Chondrocyte (in vitro differentiated cells): ENCODE measurements at regions not wholly inside any gene's neighbourhood (a gene's known extent, or its start where the extent isn't known, plus 50 kb on each side); places are given as distances from the start of the nearest gene placed in this dataset.
"Not testable (repeated sequence)": the region's sequence is repeated elsewhere in the genome, so short reads cannot be mapped to it uniquely, and the experiment has no call there.

Experiments
- DNase-seq: peaks from one replicate; pipeline ENCODE4 v3.0.0; 2021; ENCODE audit warnings: mixed read lengths, low spot score
- H3K27ac Mint-ChIP-seq: one replicate; pipeline ENCODE4 v1.8.0; 2021; ENCODE audit warnings: mild to moderate bottlenecking, moderate library complexity, mixed read lengths; ENCODE audit not compliant: unreplicated experiment
- H3K27me3 Mint-ChIP-seq: 2 replicates; pipeline ENCODE4 v1.8.0; 2021; ENCODE audit warnings: low read depth, mixed read lengths
- H3K36me3 Mint-ChIP-seq: 2 replicates; pipeline ENCODE4 v1.8.0; 2021; ENCODE audit warnings: low read depth, mixed read lengths
- H3K4me1 Mint-ChIP-seq: 2 replicates; pipeline ENCODE4 v1.8.0; 2021; ENCODE audit warnings: low read depth, mild to moderate bottlenecking, mixed read lengths
- H3K4me3 Mint-ChIP-seq: one replicate; pipeline ENCODE4 v1.8.0; 2021; ENCODE audit warnings: mild to moderate bottlenecking, moderate library complexity, mixed read lengths; ENCODE audit not compliant: unreplicated experiment
- H3K9me3 Mint-ChIP-seq: 2 replicates; pipeline ENCODE4 v1.8.0; 2021; ENCODE audit warnings: low read depth, mixed read lengths

- not testable (repeated sequence) for H3K27ac Mint-ChIP-seq, H3K36me3 Mint-ChIP-seq, H3K27me3 Mint-ChIP-seq, H3K4me3 Mint-ChIP-seq, DNase-seq, H3K9me3 Mint-ChIP-seq
- peaks cover 21% of the 10 kb centered on the region for H3K4me1 Mint-ChIP-seq
Measured at GRCh38 chr2:87514034-87514433, 233.9 kb upstream of the PLGLB2 start.

- not testable (repeated sequence) for H3K27me3 Mint-ChIP-seq, DNase-seq, H3K36me3 Mint-ChIP-seq, H3K4me3 Mint-ChIP-seq, H3K9me3 Mint-ChIP-seq, H3K27ac Mint-ChIP-seq
- H3K4me1 Mint-ChIP-seq, result peaks cover 23% of the 10 kb centered on the region
Measured at GRCh38 chr2:87514515-87514914, 233.4 kb upstream of the PLGLB2 start.

GRCh38 chr2:87515226-87515625 is 232.7 kb upstream of the PLGLB2 start:
- not testable (repeated sequence) for H3K36me3 Mint-ChIP-seq, DNase-seq, H3K9me3 Mint-ChIP-seq, H3K4me3 Mint-ChIP-seq, H3K27me3 Mint-ChIP-seq
- Mint-ChIP-seq H3K4me1 (peaks cover 25% of the 10 kb centered on the region), H3K27ac (peak overlapping the region; percentile 45)

- H3K9me3 Mint-ChIP-seq, H3K27me3 Mint-ChIP-seq, H3K36me3 Mint-ChIP-seq, H3K27ac Mint-ChIP-seq, H3K4me3 Mint-ChIP-seq, DNase-seq: not testable (repeated sequence)
- peaks cover 22% of the 10 kb centered on the region for H3K4me1 Mint-ChIP-seq
Measured at GRCh38 chr2:87515875-87516274, 232.0 kb upstream of the PLGLB2 start.

- H3K27me3 Mint-ChIP-seq, H3K36me3 Mint-ChIP-seq, DNase-seq, H3K4me3 Mint-ChIP-seq, H3K9me3 Mint-ChIP-seq: not testable (repeated sequence)
- H3K27ac Mint-ChIP-seq, result peak overlapping the region; percentile 65
- H3K4me1 Mint-ChIP-seq, result peaks cover 22% of the 10 kb centered on the region
Measured at GRCh38 chr2:87516369-87516967, 231.4 kb upstream of the PLGLB2 start.

GRCh38 chr2:87517438-87517837 is 230.4 kb upstream of the PLGLB2 start:
- not testable (repeated sequence) for H3K27ac Mint-ChIP-seq, H3K36me3 Mint-ChIP-seq, H3K9me3 Mint-ChIP-seq, H3K27me3 Mint-ChIP-seq, DNase-seq, H3K4me3 Mint-ChIP-seq
- peaks cover 25% of the 10 kb centered on the region for H3K4me1 Mint-ChIP-seq

GRCh38 chr2:87518066-87518465 is 229.8 kb upstream of the PLGLB2 start:
- not testable (repeated sequence) for H3K27me3 Mint-ChIP-seq, H3K4me3 Mint-ChIP-seq, H3K27ac Mint-ChIP-seq, H3K36me3 Mint-ChIP-seq, H3K9me3 Mint-ChIP-seq, DNase-seq
- peaks cover 19% of the 10 kb centered on the region for H3K4me1 Mint-ChIP-seq

GRCh38 chr2:87518547-87518946 is 229.3 kb upstream of the PLGLB2 start:
- H3K9me3 Mint-ChIP-seq, H3K27ac Mint-ChIP-seq, H3K4me3 Mint-ChIP-seq, DNase-seq, H3K36me3 Mint-ChIP-seq, H3K27me3 Mint-ChIP-seq: not testable (repeated sequence)
- peaks cover 19% of the 10 kb centered on the region for H3K4me1 Mint-ChIP-seq

- DNase-seq, H3K27me3 Mint-ChIP-seq, H3K36me3 Mint-ChIP-seq, H3K27ac Mint-ChIP-seq, H3K9me3 Mint-ChIP-seq, H3K4me3 Mint-ChIP-seq: not testable (repeated sequence)
- H3K4me1 Mint-ChIP-seq, result peaks cover 19% of the 10 kb centered on the region
Measured at GRCh38 chr2:87519158-87520011, 228.5 kb upstream of the PLGLB2 start.

GRCh38 chr2:87521057-87521456 is 226.8 kb upstream of the PLGLB2 start:
- not testable (repeated sequence) for H3K27me3 Mint-ChIP-seq, H3K27ac Mint-ChIP-seq, H3K36me3 Mint-ChIP-seq, H3K9me3 Mint-ChIP-seq, H3K4me3 Mint-ChIP-seq, DNase-seq
- H3K4me1 Mint-ChIP-seq, result peaks cover 16% of the 10 kb centered on the region

GRCh38 chr2:87521489-87521888 is 226.4 kb upstream of the PLGLB2 start:
- H3K36me3 Mint-ChIP-seq, H3K9me3 Mint-ChIP-seq, H3K27ac Mint-ChIP-seq, DNase-seq, H3K27me3 Mint-ChIP-seq, H3K4me3 Mint-ChIP-seq: not testable (repeated sequence)
- H3K4me1 Mint-ChIP-seq, result peaks cover 16% of the 10 kb centered on the region

- H3K9me3 Mint-ChIP-seq, H3K4me3 Mint-ChIP-seq, H3K27ac Mint-ChIP-seq, H3K27me3 Mint-ChIP-seq, H3K36me3 Mint-ChIP-seq, H3K4me1 Mint-ChIP-seq, DNase-seq: not testable (repeated sequence)
Measured at GRCh38 chr2:87524619-87525188, 223.2 kb upstream of the PLGLB2 start.
